ENCODE measurements at regions not wholly inside any gene's neighbourhood (a gene's known extent, or its start where the extent isn't known, plus 50 kb on each side); places are given as distances from the start of the nearest gene placed in this dataset.

DNA sequence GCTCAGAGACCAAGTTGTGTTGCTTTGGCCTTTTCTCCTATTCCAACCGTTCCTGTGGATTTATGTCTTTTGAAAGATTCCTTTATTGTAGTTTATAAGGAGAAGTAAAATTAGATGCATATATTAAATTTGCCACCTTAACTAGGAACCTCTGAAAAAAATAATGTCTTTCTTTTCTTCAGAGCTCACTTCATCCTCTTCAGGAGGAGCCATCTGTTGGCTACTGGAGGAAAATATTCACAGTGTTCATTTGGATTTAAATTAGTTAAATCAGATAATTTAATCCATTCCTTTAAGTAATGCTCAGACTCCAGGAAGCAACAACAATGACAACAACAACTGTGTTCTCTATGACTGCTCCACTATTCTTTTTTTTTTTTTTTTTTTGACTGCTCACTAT, 164.0 kb downstream of the FASLG start:
- BruUV-seq (replicated peaks): no TSS peak
- CTCF ChIA-PET: no interaction called here
- POLR2A ChIA-PET: no interaction called here
- no peaks in the 10 kb centered on the region for H3K9me2 ChIP-seq (ENCODE audit: insufficient read depth)
- H3K79me2 ChIP-seq (ENCODE audit: insufficient read depth, low read length): no peaks in the 10 kb centered on the region
- H3K27me3 ChIP-seq (ENCODE audit: insufficient read depth, low read length): no peaks in the 10 kb centered on the region
- TF ChIP-seq EGR1 (IDR thresholded peaks at IDR 0.05; ENCODE audit: low read depth): no peak
- no peak for TF ChIP-seq JUND (IDR thresholded peaks at IDR 0.05)
- TF ChIP-seq ELF1 (IDR thresholded peaks at IDR 0.05; ENCODE audit: borderline replicate concordance, low read depth): no peak
- no peak for TF ChIP-seq MAX (IDR thresholded peaks at IDR 0.05)
- no peak for TF ChIP-seq YY1 (IDR thresholded peaks at IDR 0.05; ENCODE audit: extremely low read depth, insufficient replicate concordance, low read depth, low read length)
- H3K9me3 ChIP-seq (ENCODE audit: control insufficient read depth in 1 of 2, insufficient read depth in 1 of 2, low read depth in 1 of 2, low read length in 2 of 2): no peaks in the 10 kb centered on the region
- no peak overlapping the region for H2AFZ ChIP-seq (ENCODE audit: low read depth, low read length, poor library complexity, severe bottlenecking)
- intact Hi-C loops (cut with micrococcal nuclease): no loop called here
- H3K36me3 ChIP-seq (ENCODE audit: control insufficient read depth in 1 of 2, insufficient read depth in 2 of 2, low read length in 2 of 2): no peaks in the 10 kb centered on the region
- ATAC-seq (no peak), DNase-seq (ENCODE audit: low read depth, low spot score) (no peak)
- H3K4me1 ChIP-seq (ENCODE audit: control insufficient read depth in 1 of 2, insufficient read depth in 2 of 2, low read length in 2 of 2): peaks cover 10 to 41% of the 10 kb centered on the region in 2 experiments
- no peak overlapping the region for H3K4me3 ChIP-seq (replicated peaks in 1 of 2; ENCODE audit: low read depth in 1 of 2, low read length in 2 of 2)
- no peaks in the 10 kb centered on the region for H4K20me1 ChIP-seq (ENCODE audit: insufficient read depth)
- RAD21 ChIA-PET (ENCODE audit: low non-redundant PET in 1 of 2, low total read pairs in 2 of 2, uncharacterized antibody in 2 of 2, unreplicated experiment in 2 of 2): interaction anchor here in 1 of 2 experiments (0.6 kb wide), 1 partner anchor 77 kb away, joined by 5 read pairs; no protein-coding TSS in a partner anchor
- H3K4me2 ChIP-seq (ENCODE audit: low read length): no peak overlapping the region
- H3K9ac ChIP-seq (ENCODE audit: low read length): no peak overlapping the region
- H3K27ac ChIP-seq (ENCODE audit: low read depth, low read length): no peak overlapping the region

- H3K36me3 ChIP-seq (ENCODE audit: control insufficient read depth in 1 of 2, insufficient read depth in 2 of 2, low read length in 2 of 2): no peaks in the 10 kb centered on the region
- H3K4me3 ChIP-seq (replicated peaks in 1 of 2; ENCODE audit: low read depth in 1 of 2, low read length in 2 of 2): no peak overlapping the region
- H3K9me2 ChIP-seq (ENCODE audit: insufficient read depth): no peaks in the 10 kb centered on the region
- H3K27ac ChIP-seq (ENCODE audit: low read depth, low read length): no peak overlapping the region
- H3K4me1 ChIP-seq (ENCODE audit: control insufficient read depth in 1 of 2, insufficient read depth in 2 of 2, low read length in 2 of 2): peaks cover 10 to 41% of the 10 kb centered on the region in 2 experiments
- intact Hi-C loops (cut with micrococcal nuclease): no loop called here
- RAD21 ChIA-PET (ENCODE audit: low non-redundant PET in 1 of 2, low total read pairs in 2 of 2, uncharacterized antibody in 2 of 2, unreplicated experiment in 2 of 2): no interaction called here
- ATAC-seq (no peak), DNase-seq (ENCODE audit: low read depth, low spot score) (no peak)
- POLR2A ChIA-PET: no interaction called here
- H4K20me1 ChIP-seq (ENCODE audit: insufficient read depth): no peaks in the 10 kb centered on the region
- TF ChIP-seq, protein P1, sequence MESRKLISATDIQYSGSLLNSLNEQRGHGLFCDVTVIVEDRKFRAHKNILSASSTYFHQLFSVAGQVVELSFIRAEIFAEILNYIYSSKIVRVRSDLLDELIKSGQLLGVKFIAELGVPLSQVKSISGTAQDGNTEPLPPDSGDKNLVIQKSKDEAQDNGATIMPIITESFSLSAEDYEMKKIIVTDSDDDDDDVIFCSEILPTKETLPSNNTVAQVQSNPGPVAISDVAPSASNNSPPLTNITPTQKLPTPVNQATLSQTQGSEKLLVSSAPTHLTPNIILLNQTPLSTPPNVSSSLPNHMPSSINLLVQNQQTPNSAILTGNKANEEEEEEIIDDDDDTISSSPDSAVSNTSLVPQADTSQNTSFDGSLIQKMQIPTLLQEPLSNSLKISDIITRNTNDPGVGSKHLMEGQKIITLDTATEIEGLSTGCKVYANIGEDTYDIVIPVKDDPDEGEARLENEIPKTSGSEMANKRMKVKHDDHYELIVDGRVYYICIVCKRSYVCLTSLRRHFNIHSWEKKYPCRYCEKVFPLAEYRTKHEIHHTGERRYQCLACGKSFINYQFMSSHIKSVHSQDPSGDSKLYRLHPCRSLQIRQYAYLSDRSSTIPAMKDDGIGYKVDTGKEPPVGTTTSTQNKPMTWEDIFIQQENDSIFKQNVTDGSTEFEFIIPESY (IDR thresholded peaks at IDR 0.05; ENCODE audit: extremely low read depth, insufficient replicate concordance, low read length): no peak
- TF ChIP-seq TCF7L2 (IDR thresholded peaks at IDR 0.05; ENCODE audit: borderline replicate concordance, extremely low read depth, insufficient read depth, insufficient read length) (no peak), SP1 (IDR thresholded peaks at IDR 0.05; ENCODE audit: low read depth) (no peak), CEBPB (IDR thresholded peaks at IDR 0.05; ENCODE audit: low read depth) (no peak), ELF1 (IDR thresholded peaks at IDR 0.05; ENCODE audit: borderline replicate concordance, low read depth) (no peak), POLR2A (IDR thresholded peaks at IDR 0.05; ENCODE audit: borderline replicate concordance, extremely low read depth, insufficient read depth, insufficient read length) (no peak), EGR1 (IDR thresholded peaks at IDR 0.05; ENCODE audit: low read depth) (no peak), ZNF274 (IDR thresholded peaks at IDR 0.05; ENCODE audit: low read depth, low read length) (no peak), SIN3A (IDR thresholded peaks at IDR 0.05; ENCODE audit: low read depth) (no peak), EZH2phosphoT487 (IDR thresholded peaks at IDR 0.05; ENCODE audit: borderline replicate concordance) (no peak), ZFX (IDR thresholded peaks at IDR 0.05) (no peak)
- TF ChIP-seq, protein P2, sequence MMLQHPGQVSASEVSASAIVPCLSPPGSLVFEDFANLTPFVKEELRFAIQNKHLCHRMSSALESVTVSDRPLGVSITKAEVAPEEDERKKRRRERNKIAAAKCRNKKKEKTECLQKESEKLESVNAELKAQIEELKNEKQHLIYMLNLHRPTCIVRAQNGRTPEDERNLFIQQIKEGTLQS (IDR thresholded peaks at IDR 0.05): no peak
- TF ChIP-seq, protein P3, sequence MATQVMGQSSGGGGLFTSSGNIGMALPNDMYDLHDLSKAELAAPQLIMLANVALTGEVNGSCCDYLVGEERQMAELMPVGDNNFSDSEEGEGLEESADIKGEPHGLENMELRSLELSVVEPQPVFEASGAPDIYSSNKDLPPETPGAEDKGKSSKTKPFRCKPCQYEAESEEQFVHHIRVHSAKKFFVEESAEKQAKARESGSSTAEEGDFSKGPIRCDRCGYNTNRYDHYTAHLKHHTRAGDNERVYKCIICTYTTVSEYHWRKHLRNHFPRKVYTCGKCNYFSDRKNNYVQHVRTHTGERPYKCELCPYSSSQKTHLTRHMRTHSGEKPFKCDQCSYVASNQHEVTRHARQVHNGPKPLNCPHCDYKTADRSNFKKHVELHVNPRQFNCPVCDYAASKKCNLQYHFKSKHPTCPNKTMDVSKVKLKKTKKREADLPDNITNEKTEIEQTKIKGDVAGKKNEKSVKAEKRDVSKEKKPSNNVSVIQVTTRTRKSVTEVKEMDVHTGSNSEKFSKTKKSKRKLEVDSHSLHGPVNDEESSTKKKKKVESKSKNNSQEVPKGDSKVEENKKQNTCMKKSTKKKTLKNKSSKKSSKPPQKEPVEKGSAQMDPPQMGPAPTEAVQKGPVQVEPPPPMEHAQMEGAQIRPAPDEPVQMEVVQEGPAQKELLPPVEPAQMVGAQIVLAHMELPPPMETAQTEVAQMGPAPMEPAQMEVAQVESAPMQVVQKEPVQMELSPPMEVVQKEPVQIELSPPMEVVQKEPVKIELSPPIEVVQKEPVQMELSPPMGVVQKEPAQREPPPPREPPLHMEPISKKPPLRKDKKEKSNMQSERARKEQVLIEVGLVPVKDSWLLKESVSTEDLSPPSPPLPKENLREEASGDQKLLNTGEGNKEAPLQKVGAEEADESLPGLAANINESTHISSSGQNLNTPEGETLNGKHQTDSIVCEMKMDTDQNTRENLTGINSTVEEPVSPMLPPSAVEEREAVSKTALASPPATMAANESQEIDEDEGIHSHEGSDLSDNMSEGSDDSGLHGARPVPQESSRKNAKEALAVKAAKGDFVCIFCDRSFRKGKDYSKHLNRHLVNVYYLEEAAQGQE (IDR thresholded peaks at IDR 0.05; ENCODE audit: low read depth): no peak
- H3K79me2 ChIP-seq (ENCODE audit: insufficient read depth, low read length): no peaks in the 10 kb centered on the region
- CTCF ChIA-PET: no interaction called here
- H3K27me3 ChIP-seq (ENCODE audit: insufficient read depth, low read length): no peaks in the 10 kb centered on the region
- no TSS peak for BruUV-seq (replicated peaks)
- no peak overlapping the region for H3K9ac ChIP-seq (ENCODE audit: low read length)
- H3K9me3 ChIP-seq (ENCODE audit: control insufficient read depth in 1 of 2, insufficient read depth in 1 of 2, low read depth in 1 of 2, low read length in 2 of 2): no peaks in the 10 kb centered on the region
- no peak overlapping the region for H2AFZ ChIP-seq (ENCODE audit: low read depth, low read length, poor library complexity, severe bottlenecking)
- no peak overlapping the region for H3K4me2 ChIP-seq (ENCODE audit: low read length)
Measured at GRCh38 chr1:172823534-172823933, 164.6 kb downstream of the FASLG start.
